Upper lobe of left lung (tissue), 4 donors: ENCODE measurements at regions not wholly inside any gene's neighbourhood (a gene's known extent, or its start where the extent isn't known, plus 50 kb on each side); places are given as distances from the start of the nearest gene placed in this dataset.

Source experiments
- POLR2A ChIP-seq, 4 donors: fragments of 450-650 bp; IDR thresholded peaks; one replicate each; pipeline ENCODE4 v1.5.1; 2016 to 2017; ENCODE audit warnings: antibody characterized with exemption in 4 of 4, mild to moderate bottlenecking in 2 of 4
- TF ChIP-seq, protein P1 (sequence below), 6 experiments: fragments of 450-650 bp in 4 of 6; fragments of 200-600 bp in 2 of 6; sonication (generic) in 2 of 6; IDR thresholded peaks; one replicate each; pipeline ENCODE4 v1.5.1; 2016 to 2019; ENCODE audit warnings: antibody characterized with exemption in 6 of 6

DNA sequence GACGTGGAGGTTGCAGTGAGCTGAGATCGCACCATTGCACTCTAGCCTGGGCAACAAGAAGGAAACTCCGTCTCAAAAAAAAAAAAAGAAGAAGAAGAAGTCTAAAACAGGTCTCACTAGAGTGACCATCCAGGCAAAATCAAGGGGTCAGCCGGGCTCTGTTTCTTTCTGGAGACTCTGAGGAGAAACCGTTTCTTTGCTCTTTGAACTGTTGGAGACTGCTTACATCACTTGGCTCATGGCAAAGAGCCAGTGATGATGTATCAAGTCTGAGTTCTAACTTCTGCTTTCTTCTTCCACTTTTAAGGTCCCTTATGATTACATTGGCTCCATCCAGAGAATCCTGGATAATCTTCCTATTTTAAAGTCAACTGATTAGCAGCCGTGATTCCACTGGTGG is 306.8 kb downstream of the WDR11 start:
- TF ChIP-seq POLR2A (IDR thresholded peaks at IDR 0.05) = no peak
- TF ChIP-seq, protein P1, sequence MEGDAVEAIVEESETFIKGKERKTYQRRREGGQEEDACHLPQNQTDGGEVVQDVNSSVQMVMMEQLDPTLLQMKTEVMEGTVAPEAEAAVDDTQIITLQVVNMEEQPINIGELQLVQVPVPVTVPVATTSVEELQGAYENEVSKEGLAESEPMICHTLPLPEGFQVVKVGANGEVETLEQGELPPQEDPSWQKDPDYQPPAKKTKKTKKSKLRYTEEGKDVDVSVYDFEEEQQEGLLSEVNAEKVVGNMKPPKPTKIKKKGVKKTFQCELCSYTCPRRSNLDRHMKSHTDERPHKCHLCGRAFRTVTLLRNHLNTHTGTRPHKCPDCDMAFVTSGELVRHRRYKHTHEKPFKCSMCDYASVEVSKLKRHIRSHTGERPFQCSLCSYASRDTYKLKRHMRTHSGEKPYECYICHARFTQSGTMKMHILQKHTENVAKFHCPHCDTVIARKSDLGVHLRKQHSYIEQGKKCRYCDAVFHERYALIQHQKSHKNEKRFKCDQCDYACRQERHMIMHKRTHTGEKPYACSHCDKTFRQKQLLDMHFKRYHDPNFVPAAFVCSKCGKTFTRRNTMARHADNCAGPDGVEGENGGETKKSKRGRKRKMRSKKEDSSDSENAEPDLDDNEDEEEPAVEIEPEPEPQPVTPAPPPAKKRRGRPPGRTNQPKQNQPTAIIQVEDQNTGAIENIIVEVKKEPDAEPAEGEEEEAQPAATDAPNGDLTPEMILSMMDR (IDR thresholded peaks at IDR 0.05) = no peak
